ENCODE measurements at regions not wholly inside any gene's neighbourhood (a gene's known extent, or its start where the extent isn't known, plus 50 kb on each side); places are given as distances from the start of the nearest gene placed in this dataset.

- H3K27me3 ChIP-seq: no peaks in the 10 kb centered on the region
- TF ChIP-seq CTCF (IDR thresholded peaks at IDR 0.05) (no peak), POLR2A (IDR thresholded peaks at IDR 0.05) (no peak), EP300 (IDR thresholded peaks at IDR 0.05) (no peak)
- 26 to 31% (median 30%) methylated on average over 1 of the region's 1 CpG for WGBS, 3 donors
- no peak overlapping the region for H3K4me3 ChIP-seq
- intact Hi-C loops (cut with DNase I): no loop called here
- no peak for DNase-seq
- H3K4me1 ChIP-seq (ENCODE audit: insufficient read depth): no peaks in the 10 kb centered on the region
- no peaks in the 10 kb centered on the region for H3K9me3 ChIP-seq
- H3K36me3 ChIP-seq: no peaks in the 10 kb centered on the region
- H3K27ac ChIP-seq: no peak overlapping the region
Observed at GRCh38 chr13:72565893-72566292, 161.5 kb downstream of the MZT1 start.

GRCh38 chr13:72562686-72563085 lies 164.7 kb downstream of the MZT1 start:
- 86 to 97% (median 88%) methylated on average over 2 of the region's 2 CpGs for WGBS, 3 donors
- H3K9me3 ChIP-seq: no peaks in the 10 kb centered on the region
- intact Hi-C loops (cut with DNase I): no loop called here

GRCh38 chr13:72561791-72562190 lies 165.6 kb downstream of the MZT1 start:
- Histone ChIP-seq H3K27ac (no peak overlapping the region), H3K36me3 (no peaks in the 10 kb centered on the region), H3K4me1 (ENCODE audit: insufficient read depth) (no peaks in the 10 kb centered on the region), H3K27me3 (no peaks in the 10 kb centered on the region), H3K9me3 (no peaks in the 10 kb centered on the region), H3K4me3 (no peak overlapping the region)
- 62 to 76% (median 69%) methylated on average over 2 of the region's 2 CpGs for WGBS, 3 donors
- no peak for DNase-seq
- TF ChIP-seq EP300 (IDR thresholded peaks at IDR 0.05) (no peak), POLR2A (IDR thresholded peaks at IDR 0.05) (no peak), CTCF (IDR thresholded peaks at IDR 0.05) (no peak)
- intact Hi-C loops (cut with DNase I): no loop called here

More at GRCh38 chr13:72562686-72563085, 164.7 kb downstream of the MZT1 start:
- Histone ChIP-seq H3K36me3 (no peaks in the 10 kb centered on the region), H3K4me1 (ENCODE audit: insufficient read depth) (no peaks in the 10 kb centered on the region), H3K27ac (no peak overlapping the region), H3K4me3 (no peak overlapping the region), H3K27me3 (no peaks in the 10 kb centered on the region)
- DNase-seq: no peak
- no peak for TF ChIP-seq POLR2A (IDR thresholded peaks at IDR 0.05)
- no peak for TF ChIP-seq EP300 (IDR thresholded peaks at IDR 0.05)

- WGBS, 3 donors: 90 to 96% (median 90%) methylated on average over 2 of the region's 2 CpGs
- intact Hi-C loops (cut with DNase I): no loop called here
- TF ChIP-seq CTCF (IDR thresholded peaks at IDR 0.05) (no peak), POLR2A (IDR thresholded peaks at IDR 0.05) (no peak), EP300 (IDR thresholded peaks at IDR 0.05) (no peak)
Observed at GRCh38 chr13:72559716-72560115, 167.7 kb downstream of the MZT1 start.

GRCh38 chr13:72556945-72557344 lies 170.5 kb downstream of the MZT1 start:
- Histone ChIP-seq H3K27me3 (no peaks in the 10 kb centered on the region), H3K9me3 (no peaks in the 10 kb centered on the region), H3K4me3 (no peak overlapping the region), H3K4me1 (ENCODE audit: insufficient read depth) (no peaks in the 10 kb centered on the region), H3K27ac (no peak overlapping the region), H3K36me3 (no peaks in the 10 kb centered on the region)
- WGBS, 3 donors: 89 to 95% (median 94%) methylated on average over 1 of the region's 1 CpG
- intact Hi-C loops (cut with DNase I): no loop called here
- TF ChIP-seq CTCF (IDR thresholded peaks at IDR 0.05) (no peak), EP300 (IDR thresholded peaks at IDR 0.05) (no peak), POLR2A (IDR thresholded peaks at IDR 0.05) (no peak)
- DNase-seq: no peak

More at GRCh38 chr13:72559716-72560115, 167.7 kb downstream of the MZT1 start:
- no peaks in the 10 kb centered on the region for H3K9me3 ChIP-seq
- H3K4me1 ChIP-seq (ENCODE audit: insufficient read depth): no peaks in the 10 kb centered on the region
- no peaks in the 10 kb centered on the region for H3K36me3 ChIP-seq
- H3K4me3 ChIP-seq: no peak overlapping the region
- no peaks in the 10 kb centered on the region for H3K27me3 ChIP-seq
- no peak overlapping the region for H3K27ac ChIP-seq
- DNase-seq: no peak

Measured in ovary (tissue), 7 donors.